HUES6 (cell line): ENCODE measurements at regions not wholly inside any gene's neighbourhood (a gene's known extent, or its start where the extent isn't known, plus 50 kb on each side); places are given as distances from the start of the nearest gene placed in this dataset.

ENCODE experiments used
- H3K27ac ChIP-seq: 2 replicates; pipeline ENCODE4 v1.7.0; 2013; ENCODE audit warnings: low read depth, mild to moderate bottlenecking, low read length, inconsistent platforms
- H3K27me3 ChIP-seq: 2 replicates; pipeline ENCODE4 v1.6.1; 2013; ENCODE audit warnings: low read length; ENCODE audit not compliant: control insufficient read depth, insufficient read depth
- H3K36me3 ChIP-seq: 2 replicates; pipeline ENCODE4 v1.6.1; 2013; ENCODE audit warnings: low read length; ENCODE audit not compliant: control insufficient read depth, insufficient read depth
- H3K4me1 ChIP-seq: 2 replicates; pipeline ENCODE4 v1.6.1; 2013; ENCODE audit warnings: low read length; ENCODE audit not compliant: control insufficient read depth, insufficient read depth
- H3K4me3 ChIP-seq: 2 replicates; pipeline ENCODE4 v1.5.1; 2013; ENCODE audit warnings: low read depth, low read length
- H3K9ac ChIP-seq: one replicate; pipeline ENCODE4 v1.6.1; 2013; ENCODE audit warnings: mild to moderate bottlenecking, low read length
- H3K9me3 ChIP-seq: 2 replicates; pipeline ENCODE4 v1.6.1; 2013; ENCODE audit warnings: low read depth, low read length; ENCODE audit not compliant: control insufficient read depth, insufficient read depth

GRCh38 chr9:13862654-13863053 is 451.3 kb downstream of the NFIB start:
- no peaks in the 10 kb centered on the region for H3K27me3 ChIP-seq
- H3K36me3 ChIP-seq = no peaks in the 10 kb centered on the region
- no peak overlapping the region for H3K27ac ChIP-seq
- H3K4me1 ChIP-seq = peaks cover 22% of the 10 kb centered on the region
- H3K9ac ChIP-seq = no peak overlapping the region
- H3K9me3 ChIP-seq = no peaks in the 10 kb centered on the region
- no peak overlapping the region for H3K4me3 ChIP-seq

GRCh38 chr9:13860946-13861640 is 452.8 kb downstream of the NFIB start:
- no peaks in the 10 kb centered on the region for H3K9me3 ChIP-seq
- H3K9ac ChIP-seq = no peak overlapping the region

GRCh38 chr9:13860019-13860418 is 453.9 kb downstream of the NFIB start:
- Histone ChIP-seq H3K4me3 (no peak overlapping the region), H3K9me3 (no peaks in the 10 kb centered on the region), H3K4me1 (peaks cover 22% of the 10 kb centered on the region), H3K9ac (no peak overlapping the region), H3K36me3 (no peaks in the 10 kb centered on the region), H3K27me3 (no peaks in the 10 kb centered on the region), H3K27ac (no peak overlapping the region)

More at GRCh38 chr9:13860946-13861640, 452.8 kb downstream of the NFIB start:
- Histone ChIP-seq H3K27ac (peak overlapping the region; percentile 54; the same call in 1 of the 2 replicates), H3K27me3 (no peaks in the 10 kb centered on the region), H3K36me3 (no peaks in the 10 kb centered on the region), H3K4me1 (peaks cover 22% of the 10 kb centered on the region), H3K4me3 (no peak overlapping the region)

- H3K9ac ChIP-seq = no peak overlapping the region
- no peaks in the 10 kb centered on the region for H3K27me3 ChIP-seq
- no peak overlapping the region for H3K27ac ChIP-seq
- H3K4me3 ChIP-seq = no peak overlapping the region
- no peaks in the 10 kb centered on the region for H3K36me3 ChIP-seq
- H3K9me3 ChIP-seq = no peaks in the 10 kb centered on the region
- H3K4me1 ChIP-seq = peaks cover 22% of the 10 kb centered on the region
Measured at GRCh38 chr9:13857521-13857920, 456.4 kb downstream of the NFIB start.

- Histone ChIP-seq H3K4me1 (no peaks in the 10 kb centered on the region), H3K27me3 (no peaks in the 10 kb centered on the region), H3K4me3 (no peak overlapping the region), H3K9me3 (no peaks in the 10 kb centered on the region), H3K27ac (no peak overlapping the region), H3K9ac (no peak overlapping the region), H3K36me3 (no peaks in the 10 kb centered on the region)
Measured at GRCh38 chr9:13847270-13847669, 466.7 kb downstream of the NFIB start.

GRCh38 chr9:13845460-13845859 is 468.5 kb downstream of the NFIB start:
- no peaks in the 10 kb centered on the region for H3K4me1 ChIP-seq
- no peaks in the 10 kb centered on the region for H3K27me3 ChIP-seq
- no peaks in the 10 kb centered on the region for H3K36me3 ChIP-seq
- no peak overlapping the region for H3K9ac ChIP-seq
- H3K27ac ChIP-seq = no peak overlapping the region
- H3K9me3 ChIP-seq = no peaks in the 10 kb centered on the region
- H3K4me3 ChIP-seq = no peak overlapping the region

GRCh38 chr9:13841746-13842462 is 472.0 kb downstream of the NFIB start:
- no peak overlapping the region for H3K27ac ChIP-seq
- no peak overlapping the region for H3K9ac ChIP-seq
- no peak overlapping the region for H3K4me3 ChIP-seq
- H3K9me3 ChIP-seq = no peaks in the 10 kb centered on the region
- no peaks in the 10 kb centered on the region for H3K27me3 ChIP-seq
- no peaks in the 10 kb centered on the region for H3K4me1 ChIP-seq
- H3K36me3 ChIP-seq = no peaks in the 10 kb centered on the region

GRCh38 chr9:13832446-13832845 is 481.5 kb downstream of the NFIB start:
- H3K4me1 ChIP-seq = no peaks in the 10 kb centered on the region
- H3K4me3 ChIP-seq = no peak overlapping the region
- H3K9me3 ChIP-seq = peaks cover 23% of the 10 kb centered on the region
- H3K9ac ChIP-seq = no peak overlapping the region
- no peak overlapping the region for H3K27ac ChIP-seq
- H3K36me3 ChIP-seq = no peaks in the 10 kb centered on the region
- no peaks in the 10 kb centered on the region for H3K27me3 ChIP-seq

- no peaks in the 10 kb centered on the region for H3K36me3 ChIP-seq
- H3K9ac ChIP-seq = no peak overlapping the region
- H3K27me3 ChIP-seq = no peaks in the 10 kb centered on the region
- H3K9me3 ChIP-seq = peaks cover 12% of the 10 kb centered on the region; the same call in 1 of the 2 replicates
- no peaks in the 10 kb centered on the region for H3K4me1 ChIP-seq
- H3K4me3 ChIP-seq = no peak overlapping the region
- H3K27ac ChIP-seq = no peak overlapping the region
Measured at GRCh38 chr9:13823026-13823425, 490.9 kb downstream of the NFIB start.

- Histone ChIP-seq H3K9me3 (peaks cover 12% of the 10 kb centered on the region; the same call in 1 of the 2 replicates), H3K27ac (no peak overlapping the region), H3K4me1 (no peaks in the 10 kb centered on the region), H3K36me3 (no peaks in the 10 kb centered on the region), H3K4me3 (no peak overlapping the region), H3K9ac (no peak overlapping the region), H3K27me3 (no peaks in the 10 kb centered on the region)
Measured at GRCh38 chr9:13817754-13818278, 496.1 kb downstream of the NFIB start.

- Histone ChIP-seq H3K36me3 (no peaks in the 10 kb centered on the region), H3K9me3 (peaks cover 12% of the 10 kb centered on the region; the same call in 1 of the 2 replicates), H3K4me1 (no peaks in the 10 kb centered on the region), H3K27ac (no peak overlapping the region), H3K4me3 (no peak overlapping the region), H3K27me3 (no peaks in the 10 kb centered on the region), H3K9ac (no peak overlapping the region)
Measured at GRCh38 chr9:13816837-13817236, 497.1 kb downstream of the NFIB start.
